ENCODE measurements at regions not wholly inside any gene's neighbourhood (a gene's known extent, or its start where the extent isn't known, plus 50 kb on each side); places are given as distances from the start of the nearest gene placed in this dataset.

DNA sequence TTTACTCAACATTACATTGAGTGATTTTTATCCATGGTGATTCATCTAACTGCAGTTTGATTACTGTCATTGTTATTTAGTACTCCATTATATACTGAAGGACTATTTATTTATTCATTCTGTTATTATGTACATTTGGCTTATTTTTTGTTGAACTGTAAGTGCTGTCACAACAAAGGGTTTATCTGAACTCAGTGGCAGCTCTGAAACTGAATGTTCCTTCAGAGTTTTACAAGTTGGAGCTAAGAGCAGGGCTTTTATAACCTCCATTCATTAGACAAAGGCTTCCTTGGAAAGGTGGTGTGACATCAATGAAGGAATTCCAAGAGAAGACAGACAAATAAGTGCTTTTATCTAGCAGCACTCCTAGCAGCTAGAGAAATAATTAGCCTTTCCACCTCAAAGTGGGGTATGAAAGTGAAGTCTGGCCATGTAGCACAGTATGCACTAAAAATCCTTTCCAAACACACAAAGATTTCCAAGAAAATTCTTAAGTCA lies 83.3 kb upstream of the GORAB start:
- DNase-seq (ENCODE audit: low read depth in 4 of 4, low spot score in 1 of 4): no peak

DNA sequence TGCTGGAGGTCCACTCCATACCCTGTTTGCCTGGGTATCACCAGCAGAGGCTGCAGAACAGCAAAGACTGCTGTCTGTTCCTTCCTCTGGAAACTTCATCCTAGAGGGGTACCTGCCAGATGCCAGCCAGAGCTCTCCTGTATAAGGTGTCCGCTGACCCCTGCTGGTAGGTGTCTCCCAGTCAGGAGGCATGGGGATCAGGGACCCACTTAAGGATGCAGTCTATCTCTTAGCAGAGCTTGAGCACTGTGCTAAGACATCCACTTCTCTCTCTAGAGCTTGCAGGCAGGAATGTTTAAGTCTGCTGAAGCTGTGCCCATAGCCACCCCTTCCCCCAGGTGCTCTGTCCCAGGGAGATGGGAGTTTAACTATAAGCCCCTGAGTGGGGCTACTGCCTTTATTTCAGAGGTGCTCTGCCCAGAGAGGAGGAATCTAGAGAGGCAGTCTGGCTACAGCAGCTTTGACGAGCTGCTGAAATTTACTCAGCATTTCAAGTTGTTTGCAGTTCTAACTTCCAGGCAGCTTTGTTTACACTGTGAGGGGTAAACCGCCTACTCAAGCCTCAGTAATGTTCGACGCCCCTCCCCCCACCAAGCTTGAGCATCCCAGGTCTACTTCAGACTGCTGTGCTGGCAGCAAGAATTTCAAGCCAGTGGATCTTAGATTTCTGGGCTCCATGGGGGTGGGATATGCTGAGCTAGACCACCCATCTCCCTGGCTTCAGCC lies 74.5 kb upstream of the GORAB start:
- DNase-seq (ENCODE audit: low read depth in 4 of 4, low spot score in 1 of 4): peak in 1 of 4 experiments; percentile 3

DNA sequence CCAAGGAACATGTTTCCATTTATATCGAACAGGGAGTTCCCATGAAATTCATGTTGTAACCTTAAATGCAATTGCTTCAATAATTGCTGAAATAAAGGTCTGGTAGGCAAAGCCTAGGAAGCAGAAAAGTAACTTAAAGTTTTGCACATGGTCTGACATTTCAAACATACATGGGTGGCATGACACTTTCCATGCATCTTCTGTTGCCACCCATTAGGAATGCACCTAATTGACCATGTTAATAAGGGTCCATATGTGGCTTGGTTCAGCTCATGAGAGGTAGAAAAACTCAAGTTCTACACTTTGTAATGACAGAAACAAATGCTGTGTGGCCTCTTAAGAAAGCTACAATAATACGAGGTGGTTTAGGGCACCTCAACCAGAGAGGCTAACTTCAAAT lies 72.0 kb upstream of the GORAB start:
- no peak for DNase-seq (ENCODE audit: low read depth in 4 of 4, low spot score in 1 of 4)

DNA sequence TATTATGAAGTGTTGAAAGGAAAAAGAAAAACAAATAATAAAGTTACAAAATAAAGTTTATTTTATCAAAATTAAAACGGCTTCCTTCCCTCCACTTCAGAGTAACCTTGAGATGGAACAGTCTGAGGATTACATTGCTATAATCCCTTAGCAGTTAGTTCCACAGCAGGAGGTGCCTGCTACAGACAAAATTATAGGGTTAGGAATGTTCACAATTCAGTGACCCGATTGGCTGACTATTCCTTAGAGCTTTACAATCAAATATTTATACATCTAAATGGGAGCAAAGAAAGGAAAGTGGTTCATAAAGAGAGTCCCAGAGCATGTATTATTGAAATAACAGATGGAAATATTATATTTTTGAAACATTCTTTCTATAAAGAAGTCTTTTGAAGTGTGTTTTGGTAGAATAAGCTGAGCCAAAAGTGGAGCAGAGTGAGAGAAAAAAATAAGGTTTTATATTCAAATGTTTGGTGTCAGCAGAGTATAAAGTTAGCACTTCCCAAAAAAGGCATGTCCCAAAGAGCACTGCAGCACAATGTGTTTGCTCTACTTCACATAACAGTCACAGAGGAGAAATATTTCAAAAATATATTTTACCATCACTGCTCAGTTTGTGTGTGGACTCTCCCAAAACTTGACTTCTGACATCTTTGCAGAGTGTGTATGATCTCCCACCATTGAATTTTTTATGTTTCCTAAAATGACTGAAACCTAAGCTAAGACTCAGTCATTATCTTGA lies 71.4 kb upstream of the GORAB start:
- no peak for DNase-seq (ENCODE audit: low read depth in 4 of 4, low spot score in 1 of 4)

- DNase-seq (ENCODE audit: low read depth in 4 of 4, low spot score in 1 of 4): no peak
These were observed 70.6 kb upstream of the GORAB start for GRCh38 chr1:170461291-170461747.

GRCh38 chr1:170461762-170462384 lies 70.1 kb upstream of the GORAB start:
- no peak for DNase-seq (ENCODE audit: low read depth in 4 of 4, low spot score in 1 of 4)

- no peak for DNase-seq (ENCODE audit: low read depth in 4 of 4, low spot score in 1 of 4)
These were observed 61.8 kb upstream of the GORAB start for GRCh38 chr1:170470121-170470520.

GRCh38 chr1:170471398-170472053 lies 60.4 kb upstream of the GORAB start:
- no peak for DNase-seq (ENCODE audit: low read depth in 4 of 4, low spot score in 1 of 4)

- no peak for DNase-seq (ENCODE audit: low read depth in 4 of 4, low spot score in 1 of 4)
These were observed 51.0 kb upstream of the GORAB start for GRCh38 chr1:170481000-170481399.

All from stimulated activated CD4-positive, alpha-beta T cell treated with anti-CD3 and anti-CD28 coated beads, Interleukin-1b, Interleukin-23, amount 100 ng/mL, for 24 hours (primary cell).